ENCODE measurements at regions not wholly inside any gene's neighbourhood (a gene's known extent, or its start where the extent isn't known, plus 50 kb on each side); places are given as distances from the start of the nearest gene placed in this dataset.

DNA sequence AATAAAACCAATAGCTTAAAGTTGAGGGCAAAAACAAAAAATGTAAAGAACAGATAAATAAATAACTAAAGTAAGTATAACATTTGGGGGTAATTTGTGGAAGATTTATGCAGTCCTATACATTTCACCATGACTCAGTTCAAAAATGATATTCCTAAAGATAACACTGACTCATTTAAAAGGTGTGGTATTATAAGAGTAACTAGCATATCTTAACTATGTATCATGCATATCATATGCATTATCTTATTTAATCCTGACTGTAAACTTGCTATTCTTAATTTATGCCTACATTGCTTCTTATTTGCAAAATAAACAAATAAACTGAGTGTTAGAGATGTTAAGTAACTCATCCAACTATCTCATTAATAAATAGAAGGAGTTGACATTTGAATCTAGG lies 726.5 kb upstream of the PKDCC start:
- intact Hi-C loops (cut with micrococcal nuclease; ENCODE audit: unreplicated experiment) = no loop called here
- CTCF ChIA-PET = no interaction called here
- no peaks in the 10 kb centered on the region for H3K9me3 ChIP-seq (ENCODE audit: low read depth, low read length, poor library complexity, severe bottlenecking)

DNA sequence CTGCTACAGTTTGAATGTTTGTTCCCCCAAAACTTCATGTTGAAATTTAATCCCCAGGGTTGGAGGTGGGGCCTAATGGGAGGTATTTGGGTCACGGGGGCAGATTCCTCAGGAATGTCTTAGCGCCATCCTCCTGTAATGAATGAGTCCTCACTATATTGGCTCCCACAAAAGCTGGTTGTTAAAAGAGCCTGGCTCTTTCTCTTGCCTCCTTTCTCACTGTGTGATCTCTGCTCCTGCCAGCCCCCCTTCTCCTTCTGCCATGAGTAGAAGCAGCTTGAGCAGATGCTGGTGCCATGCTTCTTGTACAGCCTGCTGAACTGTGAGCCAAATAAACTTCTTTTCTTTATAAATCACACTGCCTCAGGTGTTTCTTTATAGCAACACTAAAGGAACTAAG lies 721.0 kb upstream of the PKDCC start:
- H3K4me1 ChIP-seq (ENCODE audit: insufficient read depth, low read length, poor library complexity, severe bottlenecking) = no peaks in the 10 kb centered on the region
- intact Hi-C loops (cut with micrococcal nuclease; ENCODE audit: unreplicated experiment) = no loop called here
- no TSS peak for BruUV-seq (replicated peaks)
- H3K9me3 ChIP-seq (ENCODE audit: low read depth, low read length, poor library complexity, severe bottlenecking) = no peaks in the 10 kb centered on the region
- no peaks in the 10 kb centered on the region for H3K27me3 ChIP-seq (replicated peaks; ENCODE audit: insufficient read depth, low read depth, low read length, poor library complexity)
- ChIA-PET POLR2A (ENCODE audit: low non-redundant PET) (no interaction called here), CTCF (no interaction called here)
- H3K4me3 ChIP-seq (ENCODE audit: low read depth, low read length, poor library complexity, severe bottlenecking) = no peak overlapping the region
- no peak for DNase-seq (ENCODE audit: low spot score)
- no peaks in the 10 kb centered on the region for H3K36me3 ChIP-seq (ENCODE audit: insufficient read depth, low read length, poor library complexity, severe bottlenecking)
- H3K27ac ChIP-seq (ENCODE audit: low read depth, low read length, poor library complexity, severe bottlenecking) = no peak overlapping the region
- TF ChIP-seq EZH2 (IDR thresholded peaks at IDR 0.05; ENCODE audit: borderline replicate concordance, low read depth, low read length, poor library complexity, severe bottlenecking) = no peak
- TF ChIP-seq, protein P1, sequence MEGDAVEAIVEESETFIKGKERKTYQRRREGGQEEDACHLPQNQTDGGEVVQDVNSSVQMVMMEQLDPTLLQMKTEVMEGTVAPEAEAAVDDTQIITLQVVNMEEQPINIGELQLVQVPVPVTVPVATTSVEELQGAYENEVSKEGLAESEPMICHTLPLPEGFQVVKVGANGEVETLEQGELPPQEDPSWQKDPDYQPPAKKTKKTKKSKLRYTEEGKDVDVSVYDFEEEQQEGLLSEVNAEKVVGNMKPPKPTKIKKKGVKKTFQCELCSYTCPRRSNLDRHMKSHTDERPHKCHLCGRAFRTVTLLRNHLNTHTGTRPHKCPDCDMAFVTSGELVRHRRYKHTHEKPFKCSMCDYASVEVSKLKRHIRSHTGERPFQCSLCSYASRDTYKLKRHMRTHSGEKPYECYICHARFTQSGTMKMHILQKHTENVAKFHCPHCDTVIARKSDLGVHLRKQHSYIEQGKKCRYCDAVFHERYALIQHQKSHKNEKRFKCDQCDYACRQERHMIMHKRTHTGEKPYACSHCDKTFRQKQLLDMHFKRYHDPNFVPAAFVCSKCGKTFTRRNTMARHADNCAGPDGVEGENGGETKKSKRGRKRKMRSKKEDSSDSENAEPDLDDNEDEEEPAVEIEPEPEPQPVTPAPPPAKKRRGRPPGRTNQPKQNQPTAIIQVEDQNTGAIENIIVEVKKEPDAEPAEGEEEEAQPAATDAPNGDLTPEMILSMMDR (conservative IDR thresholded peaks at IDR 0.05; ENCODE audit: low read depth, low read length) = no peak

More for the DNA sequence above, 726.5 kb upstream of the PKDCC start:
- no TSS peak for BruUV-seq (replicated peaks)
- H3K4me3 ChIP-seq (ENCODE audit: low read depth, low read length, poor library complexity, severe bottlenecking) = no peak overlapping the region
- DNase-seq (ENCODE audit: low spot score) = no peak
- TF ChIP-seq, protein P1 (conservative IDR thresholded peaks at IDR 0.05; ENCODE audit: low read depth, low read length) = no peak
- no peak for TF ChIP-seq EZH2 (IDR thresholded peaks at IDR 0.05; ENCODE audit: borderline replicate concordance, low read depth, low read length, poor library complexity, severe bottlenecking)
- H3K36me3 ChIP-seq (ENCODE audit: insufficient read depth, low read length, poor library complexity, severe bottlenecking) = no peaks in the 10 kb centered on the region
- H3K27ac ChIP-seq (ENCODE audit: low read depth, low read length, poor library complexity, severe bottlenecking) = no peak overlapping the region
- POLR2A ChIA-PET (ENCODE audit: low non-redundant PET) = no interaction called here
- no peaks in the 10 kb centered on the region for H3K4me1 ChIP-seq (ENCODE audit: insufficient read depth, low read length, poor library complexity, severe bottlenecking)
- no peaks in the 10 kb centered on the region for H3K27me3 ChIP-seq (replicated peaks; ENCODE audit: insufficient read depth, low read depth, low read length, poor library complexity)

DNA sequence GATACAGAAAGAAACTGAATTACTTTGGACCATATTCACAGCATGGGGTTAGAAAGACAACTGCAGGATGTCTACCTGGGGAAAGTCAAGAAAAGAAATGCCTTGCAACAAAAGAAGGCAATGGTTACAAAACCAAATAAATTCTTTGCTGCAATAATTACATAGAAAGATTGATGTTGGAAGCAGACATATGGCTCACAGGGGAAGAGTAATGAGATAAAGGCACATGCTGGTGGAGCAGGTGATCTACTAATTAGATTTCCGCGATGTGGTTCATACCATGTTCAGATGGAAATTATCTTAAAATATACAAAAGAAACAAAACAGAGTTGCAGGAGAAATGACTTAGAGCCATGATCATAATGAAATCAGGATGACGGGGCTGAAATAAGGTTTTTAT lies 718.8 kb upstream of the PKDCC start:
- H3K36me3 ChIP-seq (ENCODE audit: insufficient read depth, low read length, poor library complexity, severe bottlenecking) = no peaks in the 10 kb centered on the region
- ChIA-PET CTCF (no interaction called here), POLR2A (ENCODE audit: low non-redundant PET) (no interaction called here)
- TF ChIP-seq, protein P1 (conservative IDR thresholded peaks at IDR 0.05; ENCODE audit: low read depth, low read length) = no peak
- no peak for TF ChIP-seq EZH2 (IDR thresholded peaks at IDR 0.05; ENCODE audit: borderline replicate concordance, low read depth, low read length, poor library complexity, severe bottlenecking)
- H3K4me1 ChIP-seq (ENCODE audit: insufficient read depth, low read length, poor library complexity, severe bottlenecking) = no peaks in the 10 kb centered on the region
- no peaks in the 10 kb centered on the region for H3K27me3 ChIP-seq (replicated peaks; ENCODE audit: insufficient read depth, low read depth, low read length, poor library complexity)
- DNase-seq (ENCODE audit: low spot score) = no peak
- no peak overlapping the region for H3K27ac ChIP-seq (ENCODE audit: low read depth, low read length, poor library complexity, severe bottlenecking)
- no TSS peak for BruUV-seq (replicated peaks)
- no peak overlapping the region for H3K4me3 ChIP-seq (ENCODE audit: low read depth, low read length, poor library complexity, severe bottlenecking)
- H3K9me3 ChIP-seq (ENCODE audit: low read depth, low read length, poor library complexity, severe bottlenecking) = no peaks in the 10 kb centered on the region
- intact Hi-C loops (cut with micrococcal nuclease; ENCODE audit: unreplicated experiment) = no loop called here

All from A673 (cell line).